Calu3 (cell line): ENCODE measurements at regions not wholly inside any gene's neighbourhood (a gene's known extent, or its start where the extent isn't known, plus 50 kb on each side); places are given as distances from the start of the nearest gene placed in this dataset.

Source experiments
- BruUV-seq: library from RNA; stranded (reverse); fragments of 400-500 nt; replicated peaks from 2 replicates; lab custom pipeline; 2021; lab: Mats Ljungman, UMichigan
- CTCF ChIA-PET: fragments of 300-600 bp; sonication (Branson Sonifier 250); formaldehyde crosslinking; loops from one replicate; lab custom pipeline; 2022; ENCODE audit warnings: antibody characterized with exemption; lab: Charles Lee
- DNase-seq: peaks from one replicate; pipeline ENCODE4 v3.0.0; 2022
- H3K27ac Mint-ChIP-seq: one replicate; pipeline ENCODE4 v1.8.0; 2022; ENCODE audit warnings: mixed read lengths; ENCODE audit not compliant: unreplicated experiment
- H3K27me3 Mint-ChIP-seq: one replicate; pipeline ENCODE4 v1.8.0; 2022; ENCODE audit warnings: mixed read lengths; ENCODE audit not compliant: unreplicated experiment
- H3K36me3 Mint-ChIP-seq: one replicate; pipeline ENCODE4 v1.8.0; 2022; ENCODE audit warnings: mild to moderate bottlenecking, moderate library complexity, mixed read lengths; ENCODE audit not compliant: insufficient read depth, unreplicated experiment
- H3K4me1 Mint-ChIP-seq: one replicate; pipeline ENCODE4 v1.8.0; 2022; ENCODE audit warnings: mild to moderate bottlenecking, low read depth, mixed read lengths; ENCODE audit not compliant: unreplicated experiment
- H3K4me3 Mint-ChIP-seq: one replicate; pipeline ENCODE4 v1.8.0; 2022; ENCODE audit warnings: mild to moderate bottlenecking, low read depth, moderate library complexity, mixed read lengths; ENCODE audit not compliant: unreplicated experiment
- H3K9me3 Mint-ChIP-seq: one replicate; pipeline ENCODE4 v1.8.0; 2022; ENCODE audit warnings: low read depth, mixed read lengths; ENCODE audit not compliant: unreplicated experiment
- intact Hi-C: fragments of 100-400 bp; cut with micrococcal nuclease; formaldehyde crosslinking; loops from one replicate; pipeline ENCODE4 v1.10.0; 2022; ENCODE audit not compliant: unreplicated experiment
- TF ChIP-seq, protein P1 (sequence below): fragments of 200-600 bp; IDR thresholded peaks from one replicate; pipeline ENCODE4 v1.8.0; 2022; ENCODE audit warnings: antibody characterized with exemption; ENCODE audit not compliant: unreplicated experiment

DNA sequence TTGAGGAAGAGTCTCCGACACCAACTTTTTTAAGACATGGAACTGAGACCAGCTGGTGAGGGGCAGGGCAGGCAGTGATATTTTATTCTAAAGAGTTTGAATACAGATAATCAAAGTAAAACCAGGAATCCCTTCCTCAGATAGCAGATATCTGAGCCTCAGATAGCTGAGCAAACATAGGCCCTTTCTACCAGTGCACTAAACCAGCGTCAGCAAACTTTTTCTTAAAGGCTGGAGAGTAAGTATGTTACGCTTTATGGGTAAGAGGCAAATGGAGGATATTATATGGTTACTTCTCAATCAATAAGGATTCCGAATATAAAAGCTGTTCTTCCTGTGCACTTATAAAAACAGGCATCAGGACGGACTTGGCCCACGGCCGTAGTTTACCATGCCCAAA lies 73.9 kb downstream of the WNT5A start:
- Mint-ChIP-seq H3K27ac (no peak overlapping the region), H3K4me1 (no peaks in the 10 kb centered on the region), H3K9me3 (peaks cover 4% of the 10 kb centered on the region), H3K36me3 (no peaks in the 10 kb centered on the region), H3K27me3 (no peaks in the 10 kb centered on the region), H3K4me3 (no peak overlapping the region)
- intact Hi-C loops, result no loop called here
- no TSS peak for BruUV-seq
- CTCF ChIA-PET, result no interaction called here
- TF ChIP-seq, protein P1, sequence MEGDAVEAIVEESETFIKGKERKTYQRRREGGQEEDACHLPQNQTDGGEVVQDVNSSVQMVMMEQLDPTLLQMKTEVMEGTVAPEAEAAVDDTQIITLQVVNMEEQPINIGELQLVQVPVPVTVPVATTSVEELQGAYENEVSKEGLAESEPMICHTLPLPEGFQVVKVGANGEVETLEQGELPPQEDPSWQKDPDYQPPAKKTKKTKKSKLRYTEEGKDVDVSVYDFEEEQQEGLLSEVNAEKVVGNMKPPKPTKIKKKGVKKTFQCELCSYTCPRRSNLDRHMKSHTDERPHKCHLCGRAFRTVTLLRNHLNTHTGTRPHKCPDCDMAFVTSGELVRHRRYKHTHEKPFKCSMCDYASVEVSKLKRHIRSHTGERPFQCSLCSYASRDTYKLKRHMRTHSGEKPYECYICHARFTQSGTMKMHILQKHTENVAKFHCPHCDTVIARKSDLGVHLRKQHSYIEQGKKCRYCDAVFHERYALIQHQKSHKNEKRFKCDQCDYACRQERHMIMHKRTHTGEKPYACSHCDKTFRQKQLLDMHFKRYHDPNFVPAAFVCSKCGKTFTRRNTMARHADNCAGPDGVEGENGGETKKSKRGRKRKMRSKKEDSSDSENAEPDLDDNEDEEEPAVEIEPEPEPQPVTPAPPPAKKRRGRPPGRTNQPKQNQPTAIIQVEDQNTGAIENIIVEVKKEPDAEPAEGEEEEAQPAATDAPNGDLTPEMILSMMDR, result no peak
- DNase-seq, result no peak

DNA sequence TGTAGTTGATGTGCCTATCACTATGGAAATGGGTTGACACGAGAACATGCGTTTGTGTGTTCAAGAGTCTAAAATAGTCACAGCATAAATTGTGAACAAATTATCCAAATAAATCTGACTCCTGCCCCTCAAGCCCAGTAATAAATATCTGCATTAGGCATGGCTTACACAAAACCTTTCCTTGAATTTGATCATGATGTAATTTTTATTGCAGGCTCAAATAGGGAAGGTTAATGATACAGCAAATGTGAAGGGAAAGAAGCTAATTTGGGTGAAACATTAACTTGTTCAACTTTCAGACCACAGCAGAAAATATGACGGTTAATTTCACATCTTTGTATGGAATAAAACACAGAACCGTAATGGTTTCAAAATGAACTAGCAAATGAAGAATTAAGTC lies 74.6 kb downstream of the WNT5A start:
- Mint-ChIP-seq H3K4me1 (no peaks in the 10 kb centered on the region), H3K27me3 (no peaks in the 10 kb centered on the region), H3K36me3 (no peaks in the 10 kb centered on the region), H3K27ac (no peak overlapping the region), H3K4me3 (no peak overlapping the region), H3K9me3 (peaks cover 3% of the 10 kb centered on the region)
- intact Hi-C loops, result no loop called here
- no TSS peak for BruUV-seq
- CTCF ChIA-PET, result no interaction called here
- TF ChIP-seq, protein P1, result no peak
- DNase-seq, result no peak

DNA sequence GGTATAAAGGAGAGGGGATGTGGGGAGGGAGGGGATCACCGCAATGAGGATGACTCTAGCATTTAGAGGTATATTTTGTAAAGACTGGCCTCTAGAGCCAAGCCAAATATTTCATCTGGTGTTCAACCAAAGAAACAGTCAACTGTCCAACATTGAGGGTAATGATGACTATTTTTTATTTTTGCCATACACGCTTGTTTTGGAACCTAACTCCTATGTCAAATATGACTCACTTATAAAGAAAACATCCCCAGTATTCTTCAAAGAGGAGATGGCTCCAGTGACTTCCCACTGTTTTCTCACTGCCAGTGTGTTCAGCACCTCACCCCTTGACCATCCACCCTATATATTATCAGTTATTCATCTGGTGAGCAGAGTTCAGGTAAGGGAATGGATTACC lies 77.3 kb downstream of the WNT5A start:
- no peak overlapping the region for H3K4me3 Mint-ChIP-seq
- DNase-seq, result no peak
- intact Hi-C loops, result no loop called here
- H3K9me3 Mint-ChIP-seq, result no peaks in the 10 kb centered on the region
- TF ChIP-seq, protein P1, result no peak
- H3K27ac Mint-ChIP-seq, result no peak overlapping the region
- H3K4me1 Mint-ChIP-seq, result no peaks in the 10 kb centered on the region
- H3K27me3 Mint-ChIP-seq, result no peaks in the 10 kb centered on the region
- CTCF ChIA-PET, result no interaction called here
- BruUV-seq, result no TSS peak
- H3K36me3 Mint-ChIP-seq, result no peaks in the 10 kb centered on the region

DNA sequence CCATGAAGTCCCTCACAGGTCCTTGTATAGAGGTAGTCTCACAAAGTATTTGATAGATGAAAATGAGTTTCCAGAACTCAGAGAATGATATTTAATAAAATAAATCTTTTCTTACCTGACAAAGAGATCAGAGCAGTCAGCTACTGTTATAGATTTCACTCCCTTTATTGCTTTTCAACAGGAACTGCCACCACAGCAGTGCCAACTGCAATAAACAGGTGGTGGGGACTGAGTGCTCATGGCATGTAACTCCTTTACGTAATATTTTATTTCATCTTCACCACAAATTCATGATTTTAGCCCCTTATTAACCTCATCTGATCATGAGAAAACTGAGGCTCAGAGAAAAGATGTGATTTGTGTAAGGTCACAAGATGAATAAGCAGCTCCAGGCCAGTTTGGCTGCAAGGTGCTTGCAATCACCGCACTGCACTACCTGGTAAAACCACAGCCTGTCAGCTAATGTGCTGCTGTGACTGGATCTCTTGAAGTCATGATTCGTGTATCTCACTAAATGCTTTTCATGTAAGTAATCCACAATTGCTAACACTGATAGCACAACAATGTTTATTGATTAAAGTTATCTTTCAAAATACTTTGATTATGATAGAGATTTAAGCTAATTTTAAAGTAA lies 78.8 kb downstream of the WNT5A start:
- H3K9me3 Mint-ChIP-seq, result no peaks in the 10 kb centered on the region
- H3K4me1 Mint-ChIP-seq, result no peaks in the 10 kb centered on the region
- no peak overlapping the region for H3K4me3 Mint-ChIP-seq
- DNase-seq, result no peak
- H3K27me3 Mint-ChIP-seq, result no peaks in the 10 kb centered on the region
- TF ChIP-seq, protein P1, result no peak
- H3K27ac Mint-ChIP-seq, result no peak overlapping the region
- no peaks in the 10 kb centered on the region for H3K36me3 Mint-ChIP-seq
- intact Hi-C loops, result no loop called here
- CTCF ChIA-PET, result no interaction called here
- BruUV-seq, result no TSS peak
